Frontal cortex (tissue), 3 donors: ENCODE measurements at regions not wholly inside any gene's neighbourhood (a gene's known extent, or its start where the extent isn't known, plus 50 kb on each side); places are given as distances from the start of the nearest gene placed in this dataset.

ENCODE experiments used
- DNase-seq, 2 donors: peaks; one replicate each; pipeline ENCODE4 v3.0.0; 2012; ENCODE audit warnings: low spot score in 2 of 2
- FAIRE-seq: peaks from 2 replicates; lab custom pipeline; 2012; peaks lifted over from hg19 to GRCh38; lab: Jason Lieb, UNC
- donor health status: control.
- donor health status: control.
- donor health status: control.

- DNase-seq (no peak), FAIRE-seq (no peak)
Measured at GRCh38 chr5:74432721-74433120, 207.8 kb downstream of the ENC1 start.

- FAIRE-seq (no peak), DNase-seq (no peak)
Measured at GRCh38 chr5:74432216-74432615, 208.3 kb downstream of the ENC1 start.

GRCh38 chr5:74431290-74431669 is 209.2 kb downstream of the ENC1 start:
- DNase-seq (no peak), FAIRE-seq (no peak)

GRCh38 chr5:74430631-74431289 is 209.8 kb downstream of the ENC1 start:
- DNase-seq (no peak), FAIRE-seq (no peak)

- FAIRE-seq = no peak
Measured at GRCh38 chr5:74429495-74429894, 211.0 kb downstream of the ENC1 start.

GRCh38 chr5:74428876-74429275 is 211.7 kb downstream of the ENC1 start:
- FAIRE-seq = no peak
- DNase-seq = no peak

More at GRCh38 chr5:74429495-74429894, 211.0 kb downstream of the ENC1 start:
- no peak for DNase-seq

- DNase-seq = no peak
- no peak for FAIRE-seq
Measured at GRCh38 chr5:74428275-74428674, 212.3 kb downstream of the ENC1 start.

GRCh38 chr5:74426506-74426905 is 214.0 kb downstream of the ENC1 start:
- FAIRE-seq (no peak), DNase-seq (no peak)

- no peak for DNase-seq
- FAIRE-seq = no peak
Measured at GRCh38 chr5:74424162-74424868, 216.2 kb downstream of the ENC1 start.

GRCh38 chr5:74423383-74423782 is 217.1 kb downstream of the ENC1 start:
- FAIRE-seq (no peak), DNase-seq (no peak)

- DNase-seq (no peak), FAIRE-seq (no peak)
Measured at GRCh38 chr5:74422671-74423070, 217.9 kb downstream of the ENC1 start.

- no peak for DNase-seq
- FAIRE-seq = no peak
Measured at GRCh38 chr5:74422030-74422429, 218.5 kb downstream of the ENC1 start.

GRCh38 chr5:74421377-74421776 is 219.2 kb downstream of the ENC1 start:
- FAIRE-seq (no peak), DNase-seq (no peak)

- FAIRE-seq (no peak), DNase-seq (no peak)
Measured at GRCh38 chr5:74420947-74421346, 219.6 kb downstream of the ENC1 start.

- no peak for FAIRE-seq
Measured at GRCh38 chr5:74420220-74420619, 220.3 kb downstream of the ENC1 start.

GRCh38 chr5:74419468-74419867 is 221.1 kb downstream of the ENC1 start:
- DNase-seq = no peak
- FAIRE-seq = no peak

More at GRCh38 chr5:74420220-74420619, 220.3 kb downstream of the ENC1 start:
- no peak for DNase-seq

- DNase-seq = no peak
- FAIRE-seq = no peak
Measured at GRCh38 chr5:74418709-74419108, 221.8 kb downstream of the ENC1 start.

- FAIRE-seq = no peak
Measured at GRCh38 chr5:74418261-74418660, 222.3 kb downstream of the ENC1 start.

GRCh38 chr5:74415695-74416102 is 224.8 kb downstream of the ENC1 start:
- DNase-seq (no peak), FAIRE-seq (no peak)

More at GRCh38 chr5:74418261-74418660, 222.3 kb downstream of the ENC1 start:
- DNase-seq = no peak

- DNase-seq = no peak
- no peak for FAIRE-seq
Measured at GRCh38 chr5:74414228-74414627, 226.3 kb downstream of the ENC1 start.

- DNase-seq (no peak), FAIRE-seq (no peak)
Measured at GRCh38 chr5:74413403-74414048, 227.0 kb downstream of the ENC1 start.
